Adrenal gland (tissue), 5 donors: ENCODE measurements at regions not wholly inside any gene's neighbourhood (a gene's known extent, or its start where the extent isn't known, plus 50 kb on each side); places are given as distances from the start of the nearest gene placed in this dataset.

Source experiments
- CTCF ChIP-seq, 6 experiments: fragments of 450-650 bp in 4 of 6; fragments of 200-600 bp in 2 of 6; sonication (generic) in 1 of 6; IDR thresholded peaks; 1 replicate in 5 of 6; 2 replicates in 1 of 6; pipeline versions ENCODE4 v1.5.1 to v1.8.0; 2016 to 2021; ENCODE audit warnings: antibody characterized with exemption in 6 of 6, mild to moderate bottlenecking in 2 of 6, moderate library complexity in 1 of 6
- POLR2A ChIP-seq, 2 donors: fragments of 450-650 bp; IDR thresholded peaks; one replicate each; pipeline ENCODE4 v1.6.1; 2017; ENCODE audit warnings: antibody characterized with exemption in 2 of 2, mild to moderate bottlenecking in 2 of 2, moderate library complexity in 1 of 2
- donor health status: DM: no; HTN: no; CAD: no.

- TF ChIP-seq CTCF (IDR thresholded peaks at IDR 0.05) (no peak), POLR2A (IDR thresholded peaks at IDR 0.05) (no peak)
These were observed 525.6 kb downstream of the SPATA31D1 start for GRCh38 chr9:82513976-82514735.
